NCI-H2029 (cell line): ENCODE measurements at regions not wholly inside any gene's neighbourhood (a gene's known extent, or its start where the extent isn't known, plus 50 kb on each side); places are given as distances from the start of the nearest gene placed in this dataset.

Experiments used
- DNase-seq: peaks from one replicate; lab custom pipeline; 2025; lab: John Stamatoyannopoulos, UW

GRCh38 chr4:7127576-7127975, 59.7 kb upstream of the GRPEL1 start:
- no peak for DNase-seq

GRCh38 chr4:7126981-7127380, 59.1 kb upstream of the GRPEL1 start:
- DNase-seq = no peak

- DNase-seq = peak; percentile 67
These were observed 57.0 kb upstream of the GRPEL1 start for GRCh38 chr4:7124689-7125442.

DNA sequence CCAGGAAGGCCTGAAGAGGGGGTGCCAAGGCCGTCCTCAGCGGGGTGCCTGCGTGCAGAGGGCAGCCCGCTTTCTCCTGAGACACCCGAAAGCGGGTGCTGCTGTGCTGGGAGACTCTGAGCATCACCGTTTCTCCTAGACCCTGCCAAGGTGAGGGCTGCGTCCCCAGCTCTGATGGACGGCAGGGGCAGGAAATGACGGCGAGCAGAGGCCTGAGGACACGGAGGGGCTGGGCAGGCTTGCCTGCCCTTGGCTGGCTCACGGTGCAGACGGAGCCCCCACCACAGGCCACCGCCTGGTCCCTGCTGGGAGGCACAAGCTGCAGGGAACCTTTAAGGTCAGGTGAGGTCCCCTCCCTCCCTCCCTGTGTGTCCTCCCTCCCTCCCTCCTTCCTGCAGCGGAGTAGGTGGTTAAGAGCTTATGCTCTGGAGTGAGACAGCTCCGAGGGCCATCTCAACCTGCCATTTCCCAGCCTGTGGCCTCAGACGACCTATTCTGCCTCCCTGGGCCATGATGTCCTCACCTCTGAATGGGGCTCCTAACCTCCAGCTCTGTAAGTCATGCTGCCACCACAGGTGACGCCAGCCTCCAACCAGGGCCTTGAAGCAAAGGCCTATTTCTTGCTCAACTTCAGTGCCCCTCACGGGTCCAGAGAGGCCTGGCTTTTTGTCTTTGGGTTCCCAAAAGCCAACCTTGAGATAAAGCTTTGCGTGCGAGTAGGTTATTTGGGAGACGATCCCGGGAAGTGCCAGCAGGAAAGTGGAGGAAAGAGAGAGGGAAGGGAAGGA, 54.2 kb upstream of the GRPEL1 start:
- DNase-seq = no peak

GRCh38 chr4:7121174-7121573, 53.3 kb upstream of the GRPEL1 start:
- no peak for DNase-seq

DNA sequence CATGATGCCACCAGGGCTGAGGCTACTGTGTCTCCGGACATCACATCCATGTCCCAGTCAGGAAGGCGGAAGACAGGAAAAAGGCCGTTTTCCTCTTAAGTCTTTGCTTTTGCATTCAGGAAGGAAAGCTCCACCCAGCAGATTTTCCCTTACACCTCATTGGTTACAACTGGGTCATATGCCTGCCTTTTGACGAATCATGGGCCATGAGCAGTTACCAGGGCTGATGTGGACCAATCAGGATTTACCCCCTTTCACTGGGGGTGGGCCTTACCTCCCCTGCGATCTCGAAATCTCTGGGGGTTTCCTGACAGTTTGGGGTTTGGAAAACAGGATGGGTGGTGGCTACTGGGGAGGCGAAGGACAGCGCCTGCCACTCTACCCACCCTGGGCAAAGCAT, 52.5 kb upstream of the GRPEL1 start:
- DNase-seq = no peak

DNA sequence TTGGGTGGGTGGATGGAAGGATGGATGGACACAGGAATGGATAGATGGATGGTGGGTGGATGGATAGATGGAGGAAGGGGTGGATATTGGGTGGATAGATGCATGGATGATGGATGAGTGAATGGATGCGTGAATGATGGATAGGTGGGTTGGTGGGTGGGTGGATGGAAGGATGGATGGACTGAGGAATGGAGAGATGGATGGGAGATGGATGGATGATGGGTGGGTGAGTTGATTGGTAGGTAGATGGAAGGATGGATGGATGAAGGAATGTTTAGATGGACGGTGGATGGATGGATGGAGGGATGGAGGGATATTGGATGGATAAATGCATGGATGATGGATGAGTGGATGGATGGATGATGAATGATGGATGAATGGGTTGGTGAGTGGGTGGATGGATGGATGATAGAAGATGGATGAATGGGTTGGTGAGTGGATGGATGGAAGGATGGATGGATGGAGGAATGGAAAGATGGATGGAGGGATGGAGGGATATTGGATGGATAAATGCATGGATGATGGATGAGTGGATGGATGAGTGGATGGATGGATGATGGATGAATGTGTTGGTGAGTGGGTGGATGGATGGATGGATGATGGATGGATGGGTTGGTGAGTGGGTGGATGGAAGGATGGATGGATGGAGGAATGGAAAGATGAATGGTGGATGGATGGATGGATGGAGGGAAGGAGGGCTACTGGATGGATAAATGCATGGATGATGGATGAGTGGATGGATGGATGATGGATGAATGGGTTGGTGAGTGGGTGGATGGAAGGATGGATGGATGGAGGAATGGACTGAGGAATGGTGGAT, 50.4 kb upstream of the GRPEL1 start:
- no peak for DNase-seq
